Natural killer cell (primary cell): ENCODE measurements at regions not wholly inside any gene's neighbourhood (a gene's known extent, or its start where the extent isn't known, plus 50 kb on each side); places are given as distances from the start of the nearest gene placed in this dataset.

Source experiments
- ATAC-seq, 3 donors: fragments of 150-1000 bp in 2 of 3; fragments of 200-7000 bp in 1 of 3; cut with Tn5 transposase; 1 replicate in 1 of 3; 2 replicates in 2 of 3; pipeline ENCODE4 v1.10.0; 2021; ENCODE audit warnings: mild to moderate bottlenecking in 2 of 3, moderate library complexity in 2 of 3
- DNase-seq, 2 donors: peaks; one replicate each; pipeline versions ENCODE4 v3.0.0 to v3.0.0-alpha.2; 2013 to 2021; ENCODE audit warnings: mixed read lengths in 1 of 2
- H3K27ac ChIP-seq: one replicate; pipeline ENCODE4 v1.5.1; 2013; ENCODE audit warnings: mild to moderate bottlenecking, low read length
- H3K27me3 ChIP-seq: one replicate; pipeline ENCODE4 v1.6.1; 2013; ENCODE audit warnings: low read length; ENCODE audit not compliant: control insufficient read depth, insufficient read depth
- H3K36me3 ChIP-seq: one replicate; pipeline ENCODE4 v1.6.1; 2013; ENCODE audit warnings: low read length; ENCODE audit not compliant: control insufficient read depth, insufficient read depth
- H3K4me1 ChIP-seq: one replicate; pipeline ENCODE4 v1.6.1; 2013; ENCODE audit warnings: low read length; ENCODE audit not compliant: control insufficient read depth, insufficient read depth
- H3K4me3 ChIP-seq: one replicate; pipeline ENCODE4 v1.5.1; 2013; ENCODE audit warnings: low read length
- H3K9me3 ChIP-seq: one replicate; pipeline ENCODE4 v1.6.1; 2013; ENCODE audit warnings: low read length; ENCODE audit not compliant: control insufficient read depth, insufficient read depth
- H3K27ac Mint-ChIP-seq, 2 donors: one replicate each; pipeline ENCODE4 v1.8.0; 2022; ENCODE audit warnings: mild to moderate bottlenecking in 2 of 2, mixed read lengths in 2 of 2, moderate library complexity in 1 of 2
- H3K27me3 Mint-ChIP-seq, 2 donors: one replicate each; pipeline ENCODE4 v1.8.0; 2022; ENCODE audit warnings: low read depth in 2 of 2, mixed read lengths in 2 of 2
- H3K36me3 Mint-ChIP-seq: one replicate; pipeline ENCODE4 v1.8.0; 2022; ENCODE audit warnings: mixed read lengths
- H3K4me1 Mint-ChIP-seq, 2 donors: one replicate each; pipeline ENCODE4 v1.8.0; 2022; ENCODE audit warnings: mixed read lengths in 2 of 2
- H3K4me3 Mint-ChIP-seq: one replicate; pipeline ENCODE4 v1.8.0; 2022; ENCODE audit warnings: mild to moderate bottlenecking, moderate library complexity, mixed read lengths
- H3K9me3 Mint-ChIP-seq, 2 donors: one replicate each; pipeline ENCODE4 v1.8.0; 2022; ENCODE audit warnings: mixed read lengths in 2 of 2
- WGBS: methylation state at CpG from one replicate; pipeline ENCODE4 v1.1.7; 2013; ENCODE audit warnings: missing lambda C conversion rate; ENCODE audit not compliant: insufficient coverage; 5-methylcytosine and 5-hydroxymethylcytosine counted together
- intact Hi-C: fragments of 100-400 bp; cut with micrococcal nuclease; formaldehyde crosslinking; loops from one replicate; pipeline ENCODE4 v1.14.2; 2022
- TF ChIP-seq, protein P1 (sequence below): fragments of 200-600 bp; IDR thresholded peaks from one replicate; pipeline ENCODE4 v1.8.0; 2022; ENCODE audit warnings: antibody characterized with exemption

DNA sequence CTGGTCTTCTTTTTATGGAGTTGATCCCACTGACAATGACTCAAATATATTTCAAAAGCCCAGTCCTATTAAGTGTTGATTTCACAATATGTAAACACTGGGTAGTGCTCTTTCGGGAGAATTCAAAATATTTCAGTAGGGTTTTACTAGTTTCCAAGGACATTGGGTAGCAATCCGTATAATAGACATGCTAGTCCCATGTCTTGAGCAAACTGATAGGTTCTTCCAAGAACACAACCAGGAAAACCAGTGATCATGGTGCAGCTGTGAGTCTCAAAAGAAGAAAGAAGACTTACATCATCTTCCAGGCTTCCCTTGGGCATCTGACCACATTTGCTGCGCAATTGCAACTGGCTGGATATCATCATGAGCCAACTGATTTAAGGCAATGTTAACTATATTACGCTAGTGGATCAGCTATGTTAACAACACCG lies 59.3 kb upstream of the APBB1IP start:
- no peaks in the 10 kb centered on the region for H3K36me3 Mint-ChIP-seq
- intact Hi-C loops, result no loop called here
- H3K27ac Mint-ChIP-seq, result no peak overlapping the region

DNA sequence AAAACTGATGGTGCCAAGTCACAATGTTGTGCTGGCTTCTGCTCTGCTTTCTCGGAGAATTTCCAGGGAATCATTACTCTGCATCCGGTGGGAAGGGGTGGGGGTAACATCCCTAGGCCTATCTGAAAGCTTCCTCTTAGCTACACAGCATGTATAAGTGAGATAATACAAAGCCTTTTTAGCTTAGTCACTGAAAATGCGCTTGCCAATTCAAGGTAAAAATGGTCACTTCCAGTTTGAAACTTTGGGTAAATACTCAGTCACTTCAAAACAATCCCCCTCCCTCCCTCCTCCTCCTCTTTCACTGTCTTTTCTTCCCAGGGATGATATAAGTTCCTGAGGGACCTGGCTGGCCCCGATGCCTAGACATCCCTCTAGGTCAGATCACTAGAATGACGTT lies 57.3 kb upstream of the APBB1IP start:
- ATAC-seq (no peak), DNase-seq (no peak)
- H3K4me3 Mint-ChIP-seq, result no peak overlapping the region
- no peaks in the 10 kb centered on the region for H3K36me3 Mint-ChIP-seq
- H3K27me3 Mint-ChIP-seq, result peaks cover 0 to 3% of the 10 kb centered on the region in 2 donors
- peaks cover 2% of the 10 kb centered on the region for H3K27me3 ChIP-seq
- no peak overlapping the region for H3K27ac Mint-ChIP-seq
- no peak overlapping the region for H3K4me3 ChIP-seq
- no peaks in the 10 kb centered on the region for H3K9me3 ChIP-seq
- intact Hi-C loops, result no loop called here
- H3K9me3 Mint-ChIP-seq, result peaks cover 0 to 2% of the 10 kb centered on the region in 2 donors
- WGBS, result 73% methylated on average over 5 of the region's 5 CpGs
- H3K4me1 Mint-ChIP-seq, result no peaks in the 10 kb centered on the region
- TF ChIP-seq, protein P1, sequence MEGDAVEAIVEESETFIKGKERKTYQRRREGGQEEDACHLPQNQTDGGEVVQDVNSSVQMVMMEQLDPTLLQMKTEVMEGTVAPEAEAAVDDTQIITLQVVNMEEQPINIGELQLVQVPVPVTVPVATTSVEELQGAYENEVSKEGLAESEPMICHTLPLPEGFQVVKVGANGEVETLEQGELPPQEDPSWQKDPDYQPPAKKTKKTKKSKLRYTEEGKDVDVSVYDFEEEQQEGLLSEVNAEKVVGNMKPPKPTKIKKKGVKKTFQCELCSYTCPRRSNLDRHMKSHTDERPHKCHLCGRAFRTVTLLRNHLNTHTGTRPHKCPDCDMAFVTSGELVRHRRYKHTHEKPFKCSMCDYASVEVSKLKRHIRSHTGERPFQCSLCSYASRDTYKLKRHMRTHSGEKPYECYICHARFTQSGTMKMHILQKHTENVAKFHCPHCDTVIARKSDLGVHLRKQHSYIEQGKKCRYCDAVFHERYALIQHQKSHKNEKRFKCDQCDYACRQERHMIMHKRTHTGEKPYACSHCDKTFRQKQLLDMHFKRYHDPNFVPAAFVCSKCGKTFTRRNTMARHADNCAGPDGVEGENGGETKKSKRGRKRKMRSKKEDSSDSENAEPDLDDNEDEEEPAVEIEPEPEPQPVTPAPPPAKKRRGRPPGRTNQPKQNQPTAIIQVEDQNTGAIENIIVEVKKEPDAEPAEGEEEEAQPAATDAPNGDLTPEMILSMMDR, result no peak
- H3K27ac ChIP-seq, result no peak overlapping the region
- H3K36me3 ChIP-seq, result no peaks in the 10 kb centered on the region
- H3K4me1 ChIP-seq, result no peaks in the 10 kb centered on the region

More for the DNA sequence above, 59.3 kb upstream of the APBB1IP start:
- Histone ChIP-seq H3K4me1 (no peaks in the 10 kb centered on the region), H3K27ac (no peak overlapping the region), H3K27me3 (peaks cover 4% of the 10 kb centered on the region), H3K9me3 (no peaks in the 10 kb centered on the region), H3K36me3 (no peaks in the 10 kb centered on the region), H3K4me3 (no peak overlapping the region)
- DNase-seq (no peak), ATAC-seq (no peak)
- H3K4me3 Mint-ChIP-seq, result no peak overlapping the region
- TF ChIP-seq, protein P1, result no peak
- peaks cover 0 to 2% of the 10 kb centered on the region in 2 donors for H3K9me3 Mint-ChIP-seq
- 73% methylated on average over 4 of the region's 5 CpGs for WGBS
- no peaks in the 10 kb centered on the region for H3K4me1 Mint-ChIP-seq
- peaks cover 6 to 10% of the 10 kb centered on the region in 2 donors for H3K27me3 Mint-ChIP-seq

DNA sequence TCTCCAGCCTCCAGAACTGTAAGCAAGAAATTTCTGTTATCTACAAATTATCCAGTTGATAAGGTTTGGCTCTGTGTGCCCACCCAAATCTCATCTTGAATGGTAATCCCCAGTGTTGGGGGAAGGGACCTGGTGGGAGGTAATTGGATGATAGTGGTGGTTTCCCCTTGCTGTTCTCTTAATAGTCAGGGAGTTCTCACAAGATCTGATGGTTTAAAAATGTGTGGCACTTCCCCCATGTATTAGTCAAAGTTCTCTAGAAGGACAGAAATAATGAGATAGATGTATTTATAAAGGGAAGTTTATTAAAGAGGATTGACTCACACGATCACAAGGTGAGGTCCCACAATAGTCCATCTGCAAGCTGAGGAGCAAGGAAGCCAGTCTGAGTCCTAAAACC lies 56.2 kb upstream of the APBB1IP start:
- intact Hi-C loops, result no loop called here
- Mint-ChIP-seq H3K4me3 (no peak overlapping the region), H3K27me3 (no peaks in the 10 kb centered on the region), H3K4me1 (no peaks in the 10 kb centered on the region), H3K9me3 (peaks cover 0 to 2% of the 10 kb centered on the region in 2 donors), H3K36me3 (no peaks in the 10 kb centered on the region), H3K27ac (no peak overlapping the region)
- TF ChIP-seq, protein P1, result no peak
- Histone ChIP-seq H3K4me3 (no peak overlapping the region), H3K36me3 (no peaks in the 10 kb centered on the region), H3K4me1 (no peaks in the 10 kb centered on the region), H3K27ac (no peak overlapping the region), H3K9me3 (no peaks in the 10 kb centered on the region), H3K27me3 (no peaks in the 10 kb centered on the region)
- 88% methylated on average over 1 of the region's 1 CpG for WGBS
- ATAC-seq, result no peak
- no peak for DNase-seq

DNA sequence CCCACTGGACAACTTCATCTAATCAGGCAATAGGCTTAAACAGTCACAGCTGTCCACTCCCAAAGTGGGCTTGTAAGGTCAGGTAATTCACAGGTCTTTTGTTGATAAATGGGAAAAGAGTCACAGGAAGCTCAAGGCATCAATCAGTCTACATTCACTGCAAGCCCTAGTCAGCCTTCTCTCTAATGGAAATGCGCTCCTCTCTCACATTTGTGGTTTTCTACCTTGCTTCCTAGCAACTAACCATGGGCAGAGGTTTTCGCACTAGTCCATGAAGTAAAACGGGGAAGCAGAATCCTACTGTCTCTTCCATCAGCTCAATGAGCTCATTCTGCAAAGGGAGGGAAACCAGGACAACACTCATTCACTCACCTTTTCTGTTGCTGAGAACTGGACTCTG lies 53.5 kb upstream of the APBB1IP start:
- Mint-ChIP-seq H3K27me3 (no peaks in the 10 kb centered on the region), H3K4me1 (no peaks in the 10 kb centered on the region), H3K27ac (no peak overlapping the region), H3K4me3 (no peak overlapping the region), H3K36me3 (no peaks in the 10 kb centered on the region), H3K9me3 (peaks cover 0 to 2% of the 10 kb centered on the region in 2 donors)
- TF ChIP-seq, protein P1, result no peak
- Histone ChIP-seq H3K4me3 (no peak overlapping the region), H3K9me3 (no peaks in the 10 kb centered on the region), H3K36me3 (no peaks in the 10 kb centered on the region), H3K27me3 (no peaks in the 10 kb centered on the region), H3K4me1 (no peaks in the 10 kb centered on the region), H3K27ac (no peak overlapping the region)
- 62% methylated on average over 3 of the region's 3 CpGs for WGBS
- DNase-seq, result no peak
- intact Hi-C loops, result no loop called here
- no peak for ATAC-seq
